ENCODE measurements at regions not wholly inside any gene's neighbourhood (a gene's known extent, or its start where the extent isn't known, plus 50 kb on each side); places are given as distances from the start of the nearest gene placed in this dataset.

- no peak for DNase-seq (ENCODE audit: extremely low read depth, low read depth)
These were observed 84.1 kb upstream of the GK2 start for GRCh38 chr4:79492148-79492547.

GRCh38 chr4:79489506-79489905, 81.5 kb upstream of the GK2 start:
- DNase-seq (ENCODE audit: extremely low read depth, low read depth): no peak

GRCh38 chr4:79476196-79476595, 68.2 kb upstream of the GK2 start:
- DNase-seq (ENCODE audit: extremely low read depth, low read depth): no peak

GRCh38 chr4:79473439-79473724, 65.4 kb upstream of the GK2 start:
- DNase-seq (ENCODE audit: extremely low read depth, low read depth): no peak

GRCh38 chr4:79472693-79473438, 64.8 kb upstream of the GK2 start:
- DNase-seq (ENCODE audit: extremely low read depth, low read depth): no peak

- no peak for DNase-seq (ENCODE audit: extremely low read depth, low read depth)
These were observed 64.0 kb upstream of the GK2 start for GRCh38 chr4:79472036-79472435.

GRCh38 chr4:79471309-79471708, 63.3 kb upstream of the GK2 start:
- no peak for DNase-seq (ENCODE audit: extremely low read depth, low read depth)

GRCh38 chr4:79467246-79467932, 59.4 kb upstream of the GK2 start:
- DNase-seq (ENCODE audit: extremely low read depth, low read depth): no peak

GRCh38 chr4:79466621-79467020, 58.6 kb upstream of the GK2 start:
- no peak for DNase-seq (ENCODE audit: extremely low read depth, low read depth)

Small RNA genes in the stretch of these regions (small RNA-seq; reads per million reads assigned to genes)
- 0 reads per million in 2 experiments for gene RF00072
